ENCODE measurements at regions not wholly inside any gene's neighbourhood (a gene's known extent, or its start where the extent isn't known, plus 50 kb on each side); places are given as distances from the start of the nearest gene placed in this dataset.

DNA sequence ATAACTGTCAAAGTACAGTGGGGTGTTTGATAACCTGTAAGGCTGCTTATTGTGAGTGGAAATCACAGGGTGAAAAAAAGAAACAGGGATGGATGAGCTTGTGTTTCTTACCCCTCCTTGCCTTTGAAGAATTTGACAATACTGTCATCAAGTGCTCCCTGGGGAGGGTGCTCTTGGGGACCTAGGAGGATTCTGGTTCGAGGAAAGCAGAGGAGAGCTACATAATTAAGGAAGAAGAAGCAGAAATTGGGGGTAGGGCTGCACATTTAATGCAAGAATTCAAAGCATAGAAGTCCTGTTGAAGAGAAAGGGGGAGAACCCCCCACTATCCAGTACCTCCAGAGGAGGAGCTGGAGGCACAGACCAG lies 208.1 kb upstream of the PHYHIPL start:
- no peak for DNase-seq (ENCODE audit: low read depth)
- TF ChIP-seq, protein P1, sequence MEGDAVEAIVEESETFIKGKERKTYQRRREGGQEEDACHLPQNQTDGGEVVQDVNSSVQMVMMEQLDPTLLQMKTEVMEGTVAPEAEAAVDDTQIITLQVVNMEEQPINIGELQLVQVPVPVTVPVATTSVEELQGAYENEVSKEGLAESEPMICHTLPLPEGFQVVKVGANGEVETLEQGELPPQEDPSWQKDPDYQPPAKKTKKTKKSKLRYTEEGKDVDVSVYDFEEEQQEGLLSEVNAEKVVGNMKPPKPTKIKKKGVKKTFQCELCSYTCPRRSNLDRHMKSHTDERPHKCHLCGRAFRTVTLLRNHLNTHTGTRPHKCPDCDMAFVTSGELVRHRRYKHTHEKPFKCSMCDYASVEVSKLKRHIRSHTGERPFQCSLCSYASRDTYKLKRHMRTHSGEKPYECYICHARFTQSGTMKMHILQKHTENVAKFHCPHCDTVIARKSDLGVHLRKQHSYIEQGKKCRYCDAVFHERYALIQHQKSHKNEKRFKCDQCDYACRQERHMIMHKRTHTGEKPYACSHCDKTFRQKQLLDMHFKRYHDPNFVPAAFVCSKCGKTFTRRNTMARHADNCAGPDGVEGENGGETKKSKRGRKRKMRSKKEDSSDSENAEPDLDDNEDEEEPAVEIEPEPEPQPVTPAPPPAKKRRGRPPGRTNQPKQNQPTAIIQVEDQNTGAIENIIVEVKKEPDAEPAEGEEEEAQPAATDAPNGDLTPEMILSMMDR (IDR thresholded peaks at IDR 0.05; ENCODE audit: low read length, missing control alignments), result no peak
- H3K4me3 ChIP-seq (replicated peaks; ENCODE audit: low read depth, low read length), result no peak overlapping the region

DNA sequence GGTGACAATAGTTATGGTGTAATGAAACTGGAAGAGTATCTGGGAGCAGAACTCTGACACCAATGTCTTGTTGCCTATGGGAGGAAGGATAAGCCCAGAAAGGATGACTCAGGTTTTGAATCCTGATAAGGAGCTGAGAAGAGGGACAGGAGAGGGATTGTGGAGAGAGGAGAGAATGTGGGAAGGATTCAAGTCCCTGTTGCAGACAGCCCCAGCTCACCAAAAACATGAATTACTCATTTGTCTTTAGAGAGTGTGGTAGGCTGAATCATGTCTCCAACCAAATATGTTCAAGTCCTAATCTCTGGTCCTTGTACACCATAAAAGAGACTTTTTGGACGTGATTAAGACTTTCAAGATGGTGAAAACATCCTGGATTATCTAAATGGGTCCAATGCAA lies 206.9 kb upstream of the PHYHIPL start:
- peak; percentile 19 for DNase-seq (ENCODE audit: low read depth)
- TF ChIP-seq, protein P1 (IDR thresholded peaks at IDR 0.05; ENCODE audit: low read length, missing control alignments), result no peak
- H3K4me3 ChIP-seq (replicated peaks; ENCODE audit: low read depth, low read length), result no peak overlapping the region

DNA sequence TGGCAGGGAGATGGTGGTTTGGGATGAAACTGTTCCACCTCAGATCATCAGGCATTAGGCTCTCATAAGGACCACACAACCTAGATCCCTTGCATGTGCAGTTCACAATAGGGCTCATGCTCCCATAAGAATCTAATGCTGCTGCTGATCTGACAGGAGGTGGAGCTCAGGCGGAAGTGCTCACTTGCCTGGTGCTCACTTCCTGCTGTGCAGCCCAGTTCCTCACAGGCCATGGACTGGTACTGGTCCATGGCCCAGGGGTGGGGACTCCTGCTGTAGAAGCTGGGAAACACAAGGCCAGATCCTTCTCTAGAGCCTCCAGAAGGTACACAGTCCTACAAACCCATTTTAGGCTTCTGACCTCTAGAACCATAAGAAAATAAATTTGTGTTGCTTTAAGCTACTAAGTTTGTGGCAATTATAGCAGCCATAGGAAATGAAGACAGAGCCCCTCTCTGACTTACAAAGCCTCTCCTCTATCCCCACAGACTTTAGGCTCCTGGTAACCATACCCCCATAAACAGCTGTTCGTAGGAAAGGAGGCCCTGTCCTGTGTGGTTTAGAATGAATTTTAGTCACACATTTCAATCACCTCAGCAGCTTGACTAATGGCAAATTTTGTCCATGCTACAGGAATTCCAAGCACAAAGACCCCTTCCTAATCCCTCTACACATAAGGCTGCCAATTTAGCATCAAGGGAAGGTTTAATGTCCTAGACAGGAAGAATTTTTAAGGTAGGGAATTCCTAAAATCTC lies 206.1 kb upstream of the PHYHIPL start:
- TF ChIP-seq, protein P1 (IDR thresholded peaks at IDR 0.05; ENCODE audit: low read length, missing control alignments), result no peak
- H3K4me3 ChIP-seq (replicated peaks; ENCODE audit: low read depth, low read length), result no peak overlapping the region
- DNase-seq (ENCODE audit: low read depth), result no peak

DNA sequence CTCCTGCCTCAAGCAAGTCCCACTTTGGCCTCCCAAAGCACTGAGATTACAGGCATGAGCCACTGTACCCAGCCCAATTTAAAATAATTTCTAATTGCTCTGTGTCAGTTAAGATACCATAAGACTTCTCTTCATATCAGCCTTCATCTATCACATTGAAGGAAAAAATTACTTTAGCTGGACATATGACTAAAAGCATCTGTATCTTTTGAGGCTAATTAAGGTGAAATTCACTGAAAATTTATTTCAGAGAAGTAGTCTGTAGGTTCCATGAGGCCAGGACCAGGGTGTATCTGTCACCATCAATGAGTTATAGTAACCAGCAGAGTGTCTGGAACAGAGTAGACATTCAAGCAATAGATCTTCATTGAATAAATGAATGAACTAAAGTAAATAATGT lies 205.2 kb upstream of the PHYHIPL start:
- H3K4me3 ChIP-seq (replicated peaks; ENCODE audit: low read depth, low read length), result no peak overlapping the region
- TF ChIP-seq, protein P1 (IDR thresholded peaks at IDR 0.05; ENCODE audit: low read length, missing control alignments), result no peak
- DNase-seq (ENCODE audit: low read depth), result no peak

DNA sequence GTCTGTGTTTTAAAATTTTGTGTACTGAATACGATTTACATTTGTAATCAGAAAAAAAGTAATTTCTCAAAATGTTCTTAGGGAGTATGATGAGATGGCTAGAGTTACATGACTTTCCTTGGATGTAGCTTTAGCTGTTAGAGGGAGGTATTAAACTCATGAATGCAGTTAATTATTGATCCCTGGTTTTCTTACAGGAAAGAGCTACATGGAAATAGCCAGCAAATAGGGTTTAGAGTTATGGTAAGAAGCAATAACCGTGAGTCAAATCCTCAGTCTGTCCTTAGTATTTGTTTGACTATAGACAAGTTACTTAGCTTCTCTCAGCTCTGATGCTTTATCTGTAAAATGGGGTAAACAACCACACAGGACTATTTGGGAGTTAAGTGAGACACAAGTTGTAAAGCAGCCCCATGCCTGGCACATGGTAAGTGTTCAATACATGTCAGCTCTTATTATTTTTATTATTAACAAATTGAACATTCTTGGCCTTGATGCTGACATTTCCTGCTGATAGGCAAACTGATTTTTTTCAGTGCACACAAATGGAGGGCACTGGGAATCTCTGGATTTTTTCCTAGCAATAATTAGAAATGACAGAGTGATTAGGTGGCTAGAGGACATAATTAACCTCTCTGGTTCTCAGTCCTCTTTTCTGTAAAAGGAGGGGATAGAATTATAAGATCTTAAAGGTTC lies 204.5 kb upstream of the PHYHIPL start:
- no peak for DNase-seq (ENCODE audit: low read depth)
- no peak overlapping the region for H3K4me3 ChIP-seq (replicated peaks; ENCODE audit: low read depth, low read length)
- TF ChIP-seq, protein P1 (IDR thresholded peaks at IDR 0.05; ENCODE audit: low read length, missing control alignments), result no peak

DNA sequence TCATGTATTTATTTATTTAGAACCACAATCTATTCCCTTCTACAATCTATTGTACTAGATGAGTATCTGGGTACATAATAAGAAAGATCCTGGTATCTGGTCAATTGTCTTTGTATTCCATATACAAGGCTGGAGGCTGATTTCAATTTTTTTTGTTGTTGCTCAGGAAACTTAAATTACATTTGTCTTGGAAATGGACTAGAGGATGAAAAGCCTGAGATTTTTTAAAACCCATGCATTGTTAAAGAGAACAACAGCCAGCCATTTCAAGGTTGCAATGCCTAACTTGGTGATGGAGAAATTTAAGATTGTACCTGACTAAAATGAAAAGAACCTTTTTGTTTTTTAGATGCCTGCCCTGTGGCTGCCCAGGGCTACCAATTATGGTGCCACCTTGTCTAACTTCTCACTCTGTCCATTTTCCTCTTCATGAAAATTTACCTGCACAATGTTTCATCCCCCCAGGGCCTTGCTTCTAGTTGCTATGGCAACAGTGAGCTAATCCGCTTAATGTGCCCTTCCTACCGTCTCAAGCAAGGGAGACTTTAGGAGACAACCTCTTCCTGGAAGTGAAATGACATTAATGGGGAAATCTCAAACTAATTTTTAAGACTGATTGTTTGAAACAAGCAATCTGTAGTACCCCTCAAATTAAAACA lies 203.7 kb upstream of the PHYHIPL start:
- DNase-seq (ENCODE audit: low read depth), result no peak
- no peak overlapping the region for H3K4me3 ChIP-seq (replicated peaks; ENCODE audit: low read depth, low read length)
- TF ChIP-seq, protein P1 (IDR thresholded peaks at IDR 0.05; ENCODE audit: low read length, missing control alignments), result no peak

Data from fibroblast of pulmonary artery (primary cell).